HG02678 (cell line): ENCODE measurements at regions not wholly inside any gene's neighbourhood (a gene's known extent, or its start where the extent isn't known, plus 50 kb on each side); places are given as distances from the start of the nearest gene placed in this dataset.

ENCODE experiments used
- ATAC-seq: cut with Tn5 transposase; IDR thresholded peaks from one replicate; pipeline ENCODE4 v1.9.1; 2021; ENCODE audit warnings: mild to moderate bottlenecking, moderate library complexity; ENCODE audit not compliant: unreplicated experiment

GRCh38 chr19:31761281-31761913, 412.2 kb upstream of the TSHZ3 start:
- no peak for ATAC-seq

- ATAC-seq: no peak
Measured at GRCh38 chr19:31770223-31770622, 421.0 kb upstream of the TSHZ3 start.

- ATAC-seq: no peak
Measured at GRCh38 chr19:31772915-31773314, 423.7 kb upstream of the TSHZ3 start.

GRCh38 chr19:31781542-31781941, 432.3 kb upstream of the TSHZ3 start:
- no peak for ATAC-seq

- no peak for ATAC-seq
Measured at GRCh38 chr19:31783592-31783991, 434.4 kb upstream of the TSHZ3 start.

GRCh38 chr19:31784671-31785101, 435.4 kb upstream of the TSHZ3 start:
- no peak for ATAC-seq

GRCh38 chr19:31801611-31802010, 452.4 kb upstream of the TSHZ3 start:
- no peak for ATAC-seq

- no peak for ATAC-seq
Measured at GRCh38 chr19:31803835-31804446, 454.7 kb upstream of the TSHZ3 start.

GRCh38 chr19:31804668-31805067, 455.4 kb upstream of the TSHZ3 start:
- ATAC-seq: no peak

GRCh38 chr19:31810536-31811109, 461.4 kb upstream of the TSHZ3 start:
- no peak for ATAC-seq

GRCh38 chr19:31817971-31818797, 468.9 kb upstream of the TSHZ3 start:
- no peak for ATAC-seq

GRCh38 chr19:31818798-31819105, 469.5 kb upstream of the TSHZ3 start:
- no peak for ATAC-seq

- no peak for ATAC-seq
Measured at GRCh38 chr19:31819837-31820236, 470.6 kb upstream of the TSHZ3 start.

GRCh38 chr19:31821346-31821745, 472.1 kb upstream of the TSHZ3 start:
- no peak for ATAC-seq

GRCh38 chr19:31825134-31826094, 476.2 kb upstream of the TSHZ3 start:
- ATAC-seq: no peak

GRCh38 chr19:31826325-31826724, 477.1 kb upstream of the TSHZ3 start:
- ATAC-seq: no peak

GRCh38 chr19:31831421-31832175, 482.4 kb upstream of the TSHZ3 start:
- ATAC-seq: no peak

GRCh38 chr19:31832176-31832548, 482.9 kb upstream of the TSHZ3 start:
- no peak for ATAC-seq

- no peak for ATAC-seq
Measured at GRCh38 chr19:31834070-31834469, 484.8 kb upstream of the TSHZ3 start.
